ENCODE measurements at regions not wholly inside any gene's neighbourhood (a gene's known extent, or its start where the extent isn't known, plus 50 kb on each side); places are given as distances from the start of the nearest gene placed in this dataset.
"Not testable (repeated sequence)": the region's sequence is repeated elsewhere in the genome, so short reads cannot be mapped to it uniquely, and the experiment has no call there.

DNA sequence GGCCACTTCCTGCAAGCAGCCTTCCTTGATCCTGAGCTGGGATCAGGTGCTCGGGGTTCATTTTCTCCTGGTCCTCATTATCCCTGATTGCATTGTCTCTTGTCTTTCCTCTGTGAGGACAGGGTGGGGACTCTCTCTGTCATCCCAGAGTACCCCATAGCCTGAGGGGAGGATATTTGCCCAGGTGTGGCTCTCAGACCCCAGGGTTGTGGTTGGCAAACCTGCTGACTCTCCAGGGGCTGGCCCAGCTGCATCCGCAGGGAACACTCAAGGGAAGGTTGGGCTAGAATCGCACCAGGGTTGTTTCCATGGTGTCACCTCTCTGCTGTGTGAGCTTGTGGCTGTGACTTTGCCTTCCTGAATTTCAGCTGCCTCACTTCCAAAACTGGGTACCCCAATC is 276.8 kb upstream of the C1orf174 start:
- DNase-seq = no peak

- no peak for DNase-seq
These were observed 277.5 kb upstream of the C1orf174 start for GRCh38 chr1:4177425-4178150.

DNA sequence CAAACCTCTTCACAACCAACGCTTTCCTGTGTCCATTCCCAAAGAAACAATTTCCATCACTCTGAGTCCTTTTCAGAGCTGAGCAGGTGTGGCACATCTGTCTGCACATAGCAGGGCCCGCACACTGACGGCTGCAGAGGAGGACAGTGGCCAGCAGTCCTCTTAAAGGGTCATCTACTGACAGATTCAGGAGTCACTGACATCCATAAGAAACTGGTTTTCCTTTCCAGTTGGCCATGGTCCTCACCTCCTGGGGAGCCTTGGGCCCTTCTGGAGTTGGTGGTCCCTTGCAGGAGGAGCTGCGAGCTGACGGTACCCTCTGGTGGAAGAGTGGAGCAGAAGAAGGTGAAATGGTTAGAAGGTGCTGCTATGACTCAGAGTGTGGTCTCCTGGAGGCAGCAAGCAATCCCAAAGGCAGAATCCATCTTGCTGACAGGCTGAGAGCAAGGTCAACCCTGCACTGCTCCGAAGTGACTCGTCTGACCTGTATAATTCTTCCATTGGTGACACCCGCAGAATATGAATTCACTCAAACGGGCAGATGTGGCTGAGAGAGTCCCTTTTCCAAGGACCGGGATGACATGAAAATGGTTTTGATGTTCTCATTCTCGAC is 278.5 kb upstream of the C1orf174 start:
- no peak for DNase-seq

- DNase-seq = no peak
These were observed 280.1 kb upstream of the C1orf174 start for GRCh38 chr1:4179914-4180735.

- DNase-seq = not testable (repeated sequence)
These were observed 286.4 kb upstream of the C1orf174 start for GRCh38 chr1:4186486-4186885.

- DNase-seq = no peak
These were observed 303.4 kb upstream of the C1orf174 start for GRCh38 chr1:4203501-4203900.

DNA sequence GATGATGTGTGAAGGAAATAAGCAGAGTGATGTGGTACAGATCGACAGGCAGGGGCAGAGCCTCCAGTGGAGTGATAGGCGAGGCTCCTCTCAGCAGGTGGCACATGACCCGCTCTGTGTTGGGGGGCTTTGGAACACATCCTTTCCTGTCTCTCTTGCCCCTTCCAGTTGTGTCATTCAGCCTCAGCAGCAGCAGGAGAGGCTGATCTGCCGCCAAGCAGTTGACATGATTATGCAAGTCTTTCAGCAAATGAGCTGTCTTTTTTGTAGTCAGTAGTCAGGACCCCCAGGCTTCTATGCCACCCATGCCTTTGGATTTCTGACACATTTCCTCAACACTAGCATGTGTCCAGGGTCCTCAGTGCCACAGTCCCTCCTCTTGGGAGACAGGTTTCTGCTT is 307.1 kb upstream of the C1orf174 start:
- DNase-seq = no peak

- DNase-seq = no peak
These were observed 308.0 kb upstream of the C1orf174 start for GRCh38 chr1:4207842-4208692.

DNA sequence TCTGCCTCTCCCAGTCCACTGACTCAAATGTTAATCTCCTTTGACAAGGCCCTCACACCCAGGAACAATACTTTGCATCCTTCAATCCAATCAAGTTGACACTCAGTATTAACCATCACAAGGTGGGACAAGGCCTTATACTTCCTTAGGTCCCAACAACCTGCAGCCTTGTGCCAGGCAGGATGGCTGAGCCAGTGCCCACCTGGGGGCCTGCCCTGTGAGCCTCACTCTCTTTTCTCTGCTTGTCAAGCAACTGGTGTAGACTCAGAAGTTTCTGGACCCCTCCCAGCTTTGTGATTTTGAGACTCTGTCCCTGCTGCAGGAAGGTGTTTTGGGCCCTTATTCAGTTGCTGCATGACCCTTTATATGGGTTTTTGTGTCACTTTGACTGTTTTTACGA is 310.0 kb upstream of the C1orf174 start:
- DNase-seq = no peak

DNA sequence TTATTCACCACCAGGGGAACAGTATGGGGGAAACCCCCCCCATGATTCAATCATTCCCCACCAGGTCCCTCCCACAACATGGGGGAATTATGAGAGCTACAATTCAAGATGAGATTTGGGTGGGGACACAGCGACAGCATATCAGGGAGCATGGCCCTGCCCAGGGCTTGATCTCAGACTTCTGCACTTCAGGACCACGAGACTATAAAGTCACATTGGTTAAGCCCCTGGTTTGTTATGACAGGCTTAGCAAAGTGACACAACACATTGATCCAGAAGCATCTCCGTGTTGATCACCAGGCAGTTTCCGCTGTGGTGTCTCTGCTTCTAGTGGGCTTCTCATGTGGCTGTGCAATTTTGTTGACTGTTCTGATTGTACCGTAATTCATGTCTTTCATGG is 312.7 kb upstream of the C1orf174 start:
- DNase-seq = no peak

- peak in 2 of 3 experiments; percentile 10 to 22 for DNase-seq
These were observed 313.4 kb upstream of the C1orf174 start for GRCh38 chr1:4213366-4213973.

DNA sequence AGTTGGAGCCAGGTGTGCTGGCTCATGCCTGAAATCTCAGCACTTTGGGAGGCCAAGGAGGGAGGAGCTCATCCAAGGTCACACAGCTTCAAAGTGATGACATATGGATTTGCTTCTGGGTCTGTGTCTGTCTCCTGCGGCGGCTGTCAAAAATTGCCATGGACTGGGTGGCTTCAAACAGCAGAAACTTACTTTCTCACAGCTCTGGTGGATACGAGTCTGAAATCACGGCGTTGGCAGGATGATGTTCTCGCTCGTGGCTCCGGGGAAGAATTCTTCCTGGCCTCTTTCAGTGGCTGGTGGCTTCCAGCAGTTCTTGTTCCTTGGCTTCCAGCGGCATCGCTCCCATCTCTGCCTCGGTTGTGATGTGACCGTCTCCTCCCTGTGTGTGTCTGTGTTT is 314.8 kb upstream of the C1orf174 start:
- DNase-seq = no peak

- DNase-seq = no peak
These were observed 315.3 kb upstream of the C1orf174 start for GRCh38 chr1:4215391-4215790.

- DNase-seq = no peak
These were observed 316.2 kb upstream of the C1orf174 start for GRCh38 chr1:4216231-4216630.

DNA sequence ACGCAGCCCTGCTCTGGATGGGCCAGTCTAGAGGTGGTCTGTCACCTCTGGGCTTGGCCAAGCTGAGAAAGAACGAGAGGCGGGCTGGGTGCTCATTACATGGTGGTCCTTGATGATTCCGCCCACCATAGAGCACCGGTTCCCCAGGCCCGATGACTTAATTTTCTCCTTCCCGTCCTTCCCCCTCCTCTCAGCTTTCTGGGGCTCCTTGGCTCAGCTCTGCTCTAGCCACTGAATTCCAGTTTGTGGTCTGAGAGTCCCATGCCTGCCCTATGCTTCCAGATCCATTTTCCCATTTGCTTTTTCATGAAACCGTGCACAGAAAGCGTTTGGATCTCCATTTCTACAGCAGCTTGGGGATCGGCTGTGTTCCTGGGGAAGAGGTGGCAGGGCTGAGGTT is 318.5 kb upstream of the C1orf174 start:
- DNase-seq = no peak

DNA sequence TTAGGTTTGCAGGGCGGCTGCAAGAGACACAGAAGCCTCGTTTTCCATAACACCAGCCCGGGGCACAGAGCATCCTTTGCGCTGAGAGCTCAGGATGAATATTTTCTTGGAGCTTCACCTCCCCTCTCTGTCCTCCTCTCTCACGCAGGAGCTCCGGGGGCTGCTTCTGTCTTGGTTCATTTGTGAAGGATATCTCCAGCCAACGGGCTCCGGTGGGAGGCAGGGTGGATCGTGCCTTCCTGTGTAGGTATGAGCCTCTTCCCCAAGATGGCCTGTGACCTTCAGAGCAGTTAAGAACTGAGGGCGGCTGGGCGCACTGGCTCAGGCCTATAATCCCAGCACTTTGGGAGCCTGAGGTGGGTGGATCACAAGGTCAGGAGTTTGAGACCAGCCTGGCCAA is 319.0 kb upstream of the C1orf174 start:
- no peak for DNase-seq

DNA sequence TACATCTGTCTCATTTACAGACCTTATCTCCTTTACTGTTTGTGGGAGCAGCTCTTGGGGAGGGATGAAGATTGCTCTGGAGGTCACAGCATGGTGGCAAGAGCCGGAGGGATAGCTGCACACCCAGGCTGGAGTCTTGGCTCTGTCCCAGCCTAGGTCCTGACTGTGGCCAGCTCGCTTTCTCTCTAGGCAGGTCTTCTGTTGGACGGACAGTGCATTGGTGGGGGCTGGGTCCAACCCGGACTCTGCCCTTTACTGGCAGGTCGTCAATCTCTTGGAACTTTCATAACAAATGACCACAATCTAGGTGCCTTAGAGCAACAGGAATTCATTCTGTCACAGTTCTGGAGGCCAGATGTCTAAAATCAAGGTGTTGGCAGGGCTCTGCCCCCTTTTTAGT is 319.8 kb upstream of the C1orf174 start:
- DNase-seq = no peak

- DNase-seq = no peak
These were observed 320.3 kb upstream of the C1orf174 start for GRCh38 chr1:4220362-4220761.

DNA sequence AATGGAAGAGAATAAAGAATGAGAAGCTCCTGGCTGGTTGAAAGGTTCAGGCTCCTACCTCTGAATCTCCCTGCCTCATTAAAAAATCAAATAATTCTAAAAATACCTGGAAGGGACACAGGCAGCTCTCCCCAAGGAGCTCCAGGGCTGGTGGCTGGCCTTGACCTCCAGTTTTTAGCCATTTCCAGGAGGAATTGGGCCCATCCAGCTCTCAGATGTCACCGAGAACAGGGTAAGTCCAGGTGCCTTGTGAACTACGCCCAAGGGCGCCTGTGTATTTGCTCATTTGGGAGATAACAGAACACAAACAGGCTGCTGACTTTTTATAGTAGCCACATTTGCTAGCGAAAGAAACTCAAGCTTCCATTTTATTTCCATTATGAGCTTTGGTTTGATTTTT is 321.0 kb upstream of the C1orf174 start:
- DNase-seq = no peak

GRCh38 chr1:4224684-4225467 is 324.8 kb upstream of the C1orf174 start:
- DNase-seq = peak in 1 of 3 experiments; percentile 4

DNA sequence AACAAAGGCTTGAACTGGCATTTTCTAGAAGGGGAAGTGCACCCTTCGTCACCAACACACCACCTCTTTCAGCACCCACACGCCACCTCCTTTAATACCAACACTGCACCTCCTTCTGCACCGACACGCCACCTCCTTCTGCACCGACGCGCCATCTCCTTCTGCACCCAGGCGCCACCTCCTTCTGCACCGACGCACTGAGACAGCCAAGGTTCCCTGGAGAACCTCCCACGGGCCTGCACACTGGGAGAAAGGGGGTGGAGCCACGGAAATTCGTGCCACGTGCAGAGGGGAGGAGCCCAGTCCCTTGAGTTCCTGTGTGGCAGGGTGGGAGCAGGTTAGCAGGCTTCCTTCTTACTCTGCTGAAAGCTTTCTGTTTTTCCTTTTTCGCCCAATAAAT is 327.9 kb upstream of the C1orf174 start:
- DNase-seq = peak in 2 of 3 experiments; percentile 13 to 23

- peak in 1 of 3 experiments; percentile 44 for DNase-seq
These were observed 353.9 kb upstream of the C1orf174 start for GRCh38 chr1:4253935-4254334.

All from NCI-H1417 (cell line).